HepG2 (cell line): ENCODE measurements at regions not wholly inside any gene's neighbourhood (a gene's known extent, or its start where the extent isn't known, plus 50 kb on each side); places are given as distances from the start of the nearest gene placed in this dataset.
"Not testable (repeated sequence)": the region's sequence is repeated elsewhere in the genome, so short reads cannot be mapped to it uniquely, and the experiment has no call there.

Experiments
- ATAC-seq: fragments of 200-7000 bp; cut with Tn5 transposase; 3 replicates; pipeline ENCODE4 v1.9.1; 2020; ENCODE audit warnings: mild to moderate bottlenecking, moderate library complexity
- BruUV-seq: library from RNA; stranded (reverse); fragments of 400-500 nt; replicated peaks from 2 replicates; lab custom pipeline; 2021; lab: Mats Ljungman, UMichigan
- CTCF ChIA-PET: fragments of 300-600 bp; formaldehyde crosslinking; extraction: SDS; loops from one replicate; lab custom pipeline; 2021; ENCODE audit warnings: low total read pairs, inconsistent platforms, low intra/inter-chr PET ratio; lab: Yijun Ruan, JAX
- POLR2A ChIA-PET: fragments of 350-600 bp; sonication (Branson Sonifier 250); formaldehyde crosslinking; loops from one replicate; lab custom pipeline; 2020; ENCODE audit warnings: antibody characterized with exemption, inconsistent platforms; lab: Yijun Ruan, JAX
- DNase-seq: peaks from one replicate; pipeline ENCODE4 v3.0.0-alpha.2; 2015; ENCODE audit warnings: low spot score
- FAIRE-seq: peaks from 3 replicates; lab custom pipeline; 2011; peaks lifted over from hg19 to GRCh38; lab: Jason Lieb, UNC
- H2AFZ ChIP-seq: one replicate; pipeline ENCODE4 v1.6.1; 2011; ENCODE audit warnings: low read length, inconsistent platforms
- H3K27ac ChIP-seq: fragments of 300-600 bp; 3 replicates; pipeline ENCODE4 v1.8.0; 2011; ENCODE audit warnings: mixed run types, mild to moderate bottlenecking, mixed read lengths, low read length, inconsistent platforms; ENCODE audit not compliant: insufficient read depth; ENCODE audit errors: extremely low read length
- H3K27me3 ChIP-seq, 2 experiments: fragments of 200-600 bp in 1 of 2; 2 replicates in 1 of 2; 3 replicates in 1 of 2; pipeline versions ENCODE4 v1.6.0 to v1.8.0; 2011; ENCODE audit warnings: low read length in 2 of 2, mild to moderate bottlenecking in 2 of 2, moderate library complexity in 2 of 2, inconsistent platforms in 1 of 2; ENCODE audit not compliant: insufficient read depth in 2 of 2, control insufficient read depth in 1 of 2
- H3K36me3 ChIP-seq, 2 experiments: fragments of 200-600 bp in 1 of 2; replicated peaks in 1 of 2; 2 replicates in 1 of 2; 3 replicates in 1 of 2; pipeline versions ENCODE4 v1.5.1 to v1.8.0; 2011; ENCODE audit warnings: low read length in 2 of 2, inconsistent platforms in 1 of 2; ENCODE audit not compliant: insufficient read depth in 2 of 2, control insufficient read depth in 1 of 2
- H3K4me1 ChIP-seq: 2 replicates; pipeline ENCODE4 v1.5.1; 2012; ENCODE audit warnings: low read length, inconsistent platforms; ENCODE audit not compliant: insufficient read depth
- H3K4me2 ChIP-seq: 2 replicates; pipeline ENCODE4 v1.6.0; 2011; ENCODE audit warnings: low read depth, low read length, inconsistent platforms
- H3K4me3 ChIP-seq, 3 experiments: fragments of 200-600 bp in 1 of 3; sonication (generic), shearing (Covaris generic) in 1 of 3; replicated peaks in 1 of 3; 2 replicates each; pipeline ENCODE4 v1.5.1; 2011 to 2016; ENCODE audit warnings: low read length in 3 of 3, inconsistent platforms in 2 of 3, low read depth in 2 of 3, mild to moderate bottlenecking in 2 of 3, control low read depth in 1 of 3, mixed read lengths in 1 of 3; ENCODE audit not compliant: insufficient read depth in 1 of 3
- H3K79me2 ChIP-seq: one replicate; pipeline ENCODE4 v1.6.1; 2011; ENCODE audit warnings: low read length, inconsistent platforms; ENCODE audit not compliant: insufficient read depth
- H3K9ac ChIP-seq: 2 replicates; pipeline ENCODE4 v1.6.0; 2011; ENCODE audit warnings: mild to moderate bottlenecking, low read depth, low read length, inconsistent platforms; ENCODE audit not compliant: insufficient read depth
- H3K9me3 ChIP-seq: 2 replicates; pipeline ENCODE4 v1.5.1; 2012; ENCODE audit warnings: mild to moderate bottlenecking, low read length
- H4K20me1 ChIP-seq: 2 replicates; pipeline ENCODE4 v1.6.0; 2011; ENCODE audit warnings: inconsistent platforms, mild to moderate bottlenecking, low read length, moderate library complexity; ENCODE audit not compliant: insufficient read depth
- WGBS: methylation state at CpG from one replicate; pipeline ENCODE4 v1.1.6; 2017; ENCODE audit warnings: low lambda C conversion rate; 5-methylcytosine and 5-hydroxymethylcytosine counted together
- in situ Hi-C: cut with HindIII; loops from 2 replicates; pipeline ENCODE4 v1.10.0; 2017; ENCODE audit warnings: low pct_unique_long_range_greater_than_20kb; ENCODE audit not compliant: extremely low pct_ligation_motif_present
- intact Hi-C: fragments of 100-400 bp; cut with micrococcal nuclease; formaldehyde crosslinking; loops from one replicate; pipeline ENCODE4 v1.10.0; 2022; ENCODE audit not compliant: unreplicated experiment

- H3K4me3 ChIP-seq, BruUV-seq, CTCF ChIA-PET, POLR2A ChIA-PET, in situ Hi-C loops, H3K27me3 ChIP-seq, FAIRE-seq, intact Hi-C loops, H3K79me2 ChIP-seq, H3K9me3 ChIP-seq, H4K20me1 ChIP-seq, H3K27ac ChIP-seq, H3K9ac ChIP-seq, DNase-seq, H3K4me1 ChIP-seq, H2AFZ ChIP-seq, H3K4me2 ChIP-seq, H3K36me3 ChIP-seq, ATAC-seq: not testable (repeated sequence)
- WGBS, result 2% methylated on average over 7 of the region's 7 CpGs
Measured at GRCh38 chr1:146781235-146781634, 156.9 kb upstream of the NBPF12 start.

- H4K20me1 ChIP-seq, in situ Hi-C loops, H3K9ac ChIP-seq, H3K4me3 ChIP-seq, CTCF ChIA-PET, H3K36me3 ChIP-seq, H3K9me3 ChIP-seq, H2AFZ ChIP-seq, H3K4me2 ChIP-seq, H3K27ac ChIP-seq, H3K79me2 ChIP-seq, FAIRE-seq, intact Hi-C loops, H3K27me3 ChIP-seq, DNase-seq, ATAC-seq, BruUV-seq, POLR2A ChIA-PET, H3K4me1 ChIP-seq: not testable (repeated sequence)
- 26% methylated on average over 7 of the region's 13 CpGs for WGBS
Measured at GRCh38 chr1:146777826-146778602, 160.1 kb upstream of the NBPF12 start.

- H3K79me2 ChIP-seq, POLR2A ChIA-PET, H3K36me3 ChIP-seq, H2AFZ ChIP-seq, FAIRE-seq, H3K9me3 ChIP-seq, in situ Hi-C loops, DNase-seq, H3K4me3 ChIP-seq, ATAC-seq, H3K27ac ChIP-seq, H3K9ac ChIP-seq, CTCF ChIA-PET, H4K20me1 ChIP-seq, H3K4me2 ChIP-seq, H3K27me3 ChIP-seq, H3K4me1 ChIP-seq, BruUV-seq, intact Hi-C loops: not testable (repeated sequence)
- 12% methylated on average over 3 of the region's 6 CpGs for WGBS
Measured at GRCh38 chr1:146774988-146775387, 163.1 kb upstream of the NBPF12 start.

GRCh38 chr1:146774271-146774670 lies 163.9 kb upstream of the NBPF12 start:
- H3K9me3 ChIP-seq, BruUV-seq, ATAC-seq, H3K79me2 ChIP-seq, H2AFZ ChIP-seq, H3K36me3 ChIP-seq, CTCF ChIA-PET, H3K4me1 ChIP-seq, DNase-seq, intact Hi-C loops, H3K27me3 ChIP-seq, H3K4me3 ChIP-seq, POLR2A ChIA-PET, FAIRE-seq, H3K27ac ChIP-seq, H4K20me1 ChIP-seq, in situ Hi-C loops, H3K4me2 ChIP-seq, H3K9ac ChIP-seq: not testable (repeated sequence)
- 32% methylated on average over 7 of the region's 7 CpGs for WGBS
